Gastrocnemius medialis (tissue), 4 donors: ENCODE measurements at regions not wholly inside any gene's neighbourhood (a gene's known extent, or its start where the extent isn't known, plus 50 kb on each side); places are given as distances from the start of the nearest gene placed in this dataset.

Experiments
- CTCF ChIP-seq, 5 experiments: fragments of 450-650 bp in 3 of 5; fragments of 200-600 bp in 2 of 5; sonication (generic) in 2 of 5; IDR thresholded peaks in 4 of 5; conservative IDR thresholded peaks in 1 of 5; 1 replicate in 4 of 5; 2 replicates in 1 of 5; pipeline ENCODE4 v1.5.1; 2016 to 2019; ENCODE audit warnings: antibody characterized with exemption in 5 of 5, mild to moderate bottlenecking in 3 of 5, moderate library complexity in 3 of 5
- POLR2A ChIP-seq, 2 donors: fragments of 450-650 bp; IDR thresholded peaks; one replicate each; pipeline ENCODE4 v1.6.1; 2017; ENCODE audit warnings: antibody characterized with exemption in 2 of 2, mild to moderate bottlenecking in 2 of 2, moderate library complexity in 2 of 2

- TF ChIP-seq CTCF (IDR thresholded peaks at IDR 0.05 in 4 of 5, conservative IDR thresholded peaks at IDR 0.05 in 1 of 5) = no peak
- TF ChIP-seq POLR2A (IDR thresholded peaks at IDR 0.05) = no peak
These were observed 59.9 kb upstream of the POU2AF1 start for GRCh38 chr11:111438846-111439520.
